Loucy (cell line): ENCODE measurements at regions not wholly inside any gene's neighbourhood (a gene's known extent, or its start where the extent isn't known, plus 50 kb on each side); places are given as distances from the start of the nearest gene placed in this dataset.

Source experiments
- H2AFZ ChIP-seq: fragments of 200-600 bp; sonication (generic); 2 replicates; pipeline ENCODE4 v1.6.0; 2016; ENCODE audit warnings: antibody characterized with exemption, mild to moderate bottlenecking, low read length, moderate library complexity
- H3F3A ChIP-seq: fragments of 200-600 bp; 2 replicates; pipeline ENCODE4 v1.6.0; 2016; ENCODE audit warnings: antibody characterized with exemption, low read depth, mild to moderate bottlenecking
- H3K27me3 ChIP-seq: fragments of 200-600 bp; sonication (generic); 2 replicates; pipeline ENCODE4 v1.6.1; 2014; ENCODE audit warnings: low read length, mild to moderate bottlenecking; ENCODE audit not compliant: insufficient read depth, poor library complexity, severe bottlenecking
- H3K36me3 ChIP-seq: fragments of 200-600 bp; sonication (generic); 2 replicates; pipeline ENCODE4 v1.6.1; 2016; ENCODE audit warnings: low read length; ENCODE audit not compliant: insufficient read depth
- H3K4me1 ChIP-seq: fragments of 200-600 bp; sonication (generic); 2 replicates; pipeline ENCODE4 v1.5.1; 2014; ENCODE audit warnings: low read length, mild to moderate bottlenecking; ENCODE audit not compliant: insufficient read depth, poor library complexity, severe bottlenecking
- H3K4me2 ChIP-seq: fragments of 200-600 bp; sonication (generic); 2 replicates; pipeline ENCODE4 v1.6.0; 2014; ENCODE audit warnings: antibody characterized with exemption, low read length, low read depth, mild to moderate bottlenecking; ENCODE audit not compliant: poor library complexity, severe bottlenecking
- H3K4me3 ChIP-seq: fragments of 200-600 bp; sonication (generic); 2 replicates; pipeline ENCODE4 v1.5.1; 2014; ENCODE audit warnings: low read length, mild to moderate bottlenecking, mixed read lengths; ENCODE audit not compliant: poor library complexity, severe bottlenecking
- H3K79me2 ChIP-seq: fragments of 200-600 bp; sonication (generic); 2 replicates; pipeline ENCODE4 v1.6.1; 2014; ENCODE audit warnings: low read length; ENCODE audit not compliant: insufficient read depth
- H3K9ac ChIP-seq: fragments of 200-600 bp; sonication (generic); 2 replicates; pipeline ENCODE4 v1.6.0; 2014; ENCODE audit warnings: mild to moderate bottlenecking, low read depth, low read length, moderate library complexity; ENCODE audit not compliant: poor library complexity, severe bottlenecking
- H3K9me2 ChIP-seq: fragments of 200-600 bp; sonication (generic); replicated peaks from 2 replicates; pipeline ENCODE4 v1.6.1; 2016; ENCODE audit warnings: low read depth, low read length, mixed read lengths
- H3K9me3 ChIP-seq: fragments of 200-600 bp; sonication (generic); 2 replicates; pipeline ENCODE4 v1.6.1; 2014; ENCODE audit warnings: mild to moderate bottlenecking, antibody characterized with exemption, low read length, low read depth; ENCODE audit not compliant: insufficient read depth
- H4K20me1 ChIP-seq: fragments of 200-600 bp; sonication (generic); 2 replicates; pipeline ENCODE4 v1.6.0; 2014; ENCODE audit warnings: antibody characterized with exemption, low read length, mild to moderate bottlenecking; ENCODE audit not compliant: insufficient read depth, poor library complexity, severe bottlenecking
- CTCF ChIP-seq: fragments of 200-600 bp; sonication (generic); conservative IDR thresholded peaks from 2 replicates; pipeline ENCODE4 v1.5.1; 2014; ENCODE audit warnings: mild to moderate bottlenecking, antibody characterized with exemption, low read length
- EZH2phosphoT487 ChIP-seq: fragments of 200-600 bp; IDR thresholded peaks from 2 replicates; pipeline ENCODE4 v1.6.1; 2018; ENCODE audit warnings: antibody characterized with exemption, mild to moderate bottlenecking, moderate library complexity, borderline replicate concordance

- no peak for TF ChIP-seq EZH2phosphoT487
- no peak for TF ChIP-seq CTCF
- Histone ChIP-seq H3K9ac (no peak overlapping the region), H3K9me3 (no peaks in the 10 kb centered on the region), H3K27me3 (no peaks in the 10 kb centered on the region), H4K20me1 (no peaks in the 10 kb centered on the region), H3K79me2 (no peaks in the 10 kb centered on the region), H3K4me2 (no peak overlapping the region), H3K4me3 (no peak overlapping the region), H3F3A (no peaks in the 10 kb centered on the region), H3K36me3 (no peaks in the 10 kb centered on the region), H3K4me1 (no peaks in the 10 kb centered on the region), H2AFZ (no peak overlapping the region), H3K9me2 (no peaks in the 10 kb centered on the region)
Observed at GRCh38 chr4:125125276-125125675, 189.5 kb upstream of the FAT4 start.

GRCh38 chr4:125123570-125124109 is 191.1 kb upstream of the FAT4 start:
- no peaks in the 10 kb centered on the region for H3K4me1 ChIP-seq
- H3K9me2 ChIP-seq, result no peaks in the 10 kb centered on the region
- no peaks in the 10 kb centered on the region for H3F3A ChIP-seq
- no peaks in the 10 kb centered on the region for H3K36me3 ChIP-seq
- no peak overlapping the region for H3K4me3 ChIP-seq
- H3K4me2 ChIP-seq, result no peak overlapping the region
- no peaks in the 10 kb centered on the region for H3K79me2 ChIP-seq
- no peak for TF ChIP-seq CTCF
- no peak for TF ChIP-seq EZH2phosphoT487
- no peaks in the 10 kb centered on the region for H4K20me1 ChIP-seq
- H3K9ac ChIP-seq, result no peak overlapping the region
- H2AFZ ChIP-seq, result no peak overlapping the region
- no peaks in the 10 kb centered on the region for H3K27me3 ChIP-seq
- no peaks in the 10 kb centered on the region for H3K9me3 ChIP-seq

GRCh38 chr4:125121581-125121980 is 193.2 kb upstream of the FAT4 start:
- Histone ChIP-seq H3K9me2 (no peaks in the 10 kb centered on the region), H3K4me3 (no peak overlapping the region)

More at GRCh38 chr4:125121581-125121980, 193.2 kb upstream of the FAT4 start:
- Histone ChIP-seq H3K9me3 (no peaks in the 10 kb centered on the region), H3K4me2 (no peak overlapping the region), H4K20me1 (no peaks in the 10 kb centered on the region), H2AFZ (no peak overlapping the region), H3K27me3 (no peaks in the 10 kb centered on the region), H3K36me3 (no peaks in the 10 kb centered on the region), H3K9ac (no peak overlapping the region), H3K79me2 (no peaks in the 10 kb centered on the region), H3F3A (no peaks in the 10 kb centered on the region), H3K4me1 (no peaks in the 10 kb centered on the region)
- TF ChIP-seq EZH2phosphoT487 (no peak), CTCF (no peak)
